ENCODE measurements at regions not wholly inside any gene's neighbourhood (a gene's known extent, or its start where the extent isn't known, plus 50 kb on each side); places are given as distances from the start of the nearest gene placed in this dataset.

GRCh38 chr11:70668204-70669202 is 270.2 kb downstream of the CTTN start:
- DNase-seq (ENCODE audit: low spot score) (no peak), ATAC-seq (no peak)

GRCh38 chr11:70669281-70669680 is 271.0 kb downstream of the CTTN start:
- no peak for DNase-seq (ENCODE audit: low spot score)
- no peak for ATAC-seq

- DNase-seq (ENCODE audit: low spot score), result no peak
- no peak for ATAC-seq
Observed at GRCh38 chr11:70669871-70670675, 271.7 kb downstream of the CTTN start.

- no peak for DNase-seq (ENCODE audit: low spot score)
- ATAC-seq, result no peak
Observed at GRCh38 chr11:70670676-70671034, 272.3 kb downstream of the CTTN start.

GRCh38 chr11:70671083-70671482 is 272.8 kb downstream of the CTTN start:
- no peak for DNase-seq (ENCODE audit: low spot score)
- no peak for ATAC-seq

- no peak for ATAC-seq
Observed at GRCh38 chr11:70671611-70672010, 273.3 kb downstream of the CTTN start.

GRCh38 chr11:70672991-70673653 is 274.8 kb downstream of the CTTN start:
- no peak for ATAC-seq

More at GRCh38 chr11:70671611-70672010, 273.3 kb downstream of the CTTN start:
- DNase-seq (ENCODE audit: low spot score), result no peak

GRCh38 chr11:70674605-70675004 is 276.3 kb downstream of the CTTN start:
- no peak for DNase-seq (ENCODE audit: low spot score)
- no peak for ATAC-seq

More at GRCh38 chr11:70672991-70673653, 274.8 kb downstream of the CTTN start:
- no peak for DNase-seq (ENCODE audit: low spot score)

- ATAC-seq, result peak; percentile 24
Observed at GRCh38 chr11:70675697-70676374, 277.5 kb downstream of the CTTN start.

GRCh38 chr11:70677232-70677916 is 279.0 kb downstream of the CTTN start:
- DNase-seq (ENCODE audit: low spot score) (no peak), ATAC-seq (no peak)

More at GRCh38 chr11:70675697-70676374, 277.5 kb downstream of the CTTN start:
- DNase-seq (ENCODE audit: low spot score), result no peak

GRCh38 chr11:70678931-70679900 is 280.9 kb downstream of the CTTN start:
- DNase-seq (ENCODE audit: low spot score) (no peak), ATAC-seq (no peak)

- no peak for DNase-seq (ENCODE audit: low spot score)
Observed at GRCh38 chr11:70680781-70681281, 282.5 kb downstream of the CTTN start.

GRCh38 chr11:70682056-70682455 is 283.7 kb downstream of the CTTN start:
- no peak for ATAC-seq
- DNase-seq (ENCODE audit: low spot score), result no peak

More at GRCh38 chr11:70680781-70681281, 282.5 kb downstream of the CTTN start:
- ATAC-seq, result no peak

- ATAC-seq (no peak), DNase-seq (ENCODE audit: low spot score) (no peak)
Observed at GRCh38 chr11:70682760-70683159, 284.4 kb downstream of the CTTN start.

GRCh38 chr11:70687716-70688115 is 289.4 kb downstream of the CTTN start:
- DNase-seq (ENCODE audit: low spot score), result no peak
- peak; percentile 10 for ATAC-seq

- ATAC-seq (peak; percentile 13), DNase-seq (ENCODE audit: low spot score) (no peak)
Observed at GRCh38 chr11:70688142-70688541, 289.8 kb downstream of the CTTN start.

- DNase-seq (ENCODE audit: low spot score), result no peak
- ATAC-seq, result no peak
Observed at GRCh38 chr11:70689764-70690163, 291.4 kb downstream of the CTTN start.

- no peak for DNase-seq (ENCODE audit: low spot score)
- no peak for ATAC-seq
Observed at GRCh38 chr11:70692131-70692530, 293.8 kb downstream of the CTTN start.

Measured in left lobe of liver (tissue), 2 donors.